OCI-LY1 (cell line): ENCODE measurements at regions not wholly inside any gene's neighbourhood (a gene's known extent, or its start where the extent isn't known, plus 50 kb on each side); places are given as distances from the start of the nearest gene placed in this dataset.

Experiments
- H2AFZ ChIP-seq: fragments of 200-600 bp; sonication (generic), shearing (Covaris generic); 2 replicates; pipeline ENCODE4 v1.6.0; 2014; ENCODE audit warnings: antibody characterized with exemption, mild to moderate bottlenecking, low read length
- H3F3A ChIP-seq: fragments of 200-600 bp; sonication (generic), shearing (Covaris generic); 2 replicates; pipeline ENCODE4 v1.6.0; 2014; ENCODE audit warnings: mild to moderate bottlenecking, antibody characterized with exemption, low read length, moderate library complexity; ENCODE audit not compliant: insufficient read depth
- H3K27ac ChIP-seq: fragments of 200-600 bp; sonication (generic); 2 replicates; pipeline ENCODE4 v1.5.1; 2014; ENCODE audit warnings: low read length, mixed run types, mild to moderate bottlenecking, low read depth; ENCODE audit not compliant: poor library complexity, severe bottlenecking
- H3K27me3 ChIP-seq: fragments of 200-600 bp; sonication (generic); 2 replicates; pipeline ENCODE4 v1.6.0; 2014; ENCODE audit warnings: antibody characterized with exemption, mild to moderate bottlenecking, low read length, moderate library complexity; ENCODE audit not compliant: insufficient read depth
- H3K36me3 ChIP-seq: fragments of 200-600 bp; sonication (generic); 2 replicates; pipeline ENCODE4 v1.6.1; 2014; ENCODE audit warnings: mild to moderate bottlenecking, antibody characterized with exemption, low read length, moderate library complexity, mixed read lengths; ENCODE audit not compliant: insufficient read depth
- H3K4me1 ChIP-seq: fragments of 200-600 bp; sonication (generic); 2 replicates; pipeline ENCODE4 v1.5.1; 2014; ENCODE audit warnings: mild to moderate bottlenecking, low read length, moderate library complexity; ENCODE audit not compliant: insufficient read depth, severe bottlenecking
- H3K4me2 ChIP-seq: fragments of 200-600 bp; sonication (generic), shearing (Covaris generic); 2 replicates; pipeline ENCODE4 v1.6.1; 2014; ENCODE audit warnings: low read length
- H3K4me3 ChIP-seq: fragments of 200-600 bp; sonication (generic); 2 replicates; pipeline ENCODE4 v1.5.1; 2014; ENCODE audit warnings: low read length, low read depth, mild to moderate bottlenecking, mixed read lengths; ENCODE audit not compliant: poor library complexity, severe bottlenecking
- H3K79me2 ChIP-seq: fragments of 200-600 bp; shearing (Covaris generic); 2 replicates; pipeline ENCODE4 v1.6.1; 2016; ENCODE audit warnings: mixed run types, low read length, mixed read lengths; ENCODE audit not compliant: insufficient read depth
- H3K9ac ChIP-seq: fragments of 200-600 bp; sonication (generic), shearing (Covaris generic); 2 replicates; pipeline ENCODE4 v1.6.1; 2014; ENCODE audit warnings: mild to moderate bottlenecking, low read length, mixed read lengths
- H3K9me2 ChIP-seq: fragments of 200-600 bp; sonication (generic), shearing (Covaris generic); 2 replicates; pipeline ENCODE4 v1.6.1; 2014; ENCODE audit warnings: low read depth, mild to moderate bottlenecking, low read length, mixed read lengths
- H3K9me3 ChIP-seq: fragments of 200-600 bp; shearing (Covaris generic); 2 replicates; pipeline ENCODE4 v1.6.1; 2014; ENCODE audit warnings: low read length, mixed read lengths
- H4K20me1 ChIP-seq: fragments of 200-600 bp; sonication (generic), shearing (Covaris generic); 2 replicates; pipeline ENCODE4 v1.6.0; 2016; ENCODE audit warnings: mild to moderate bottlenecking, low read length; ENCODE audit not compliant: insufficient read depth
- CTCF ChIP-seq: fragments of 200-600 bp; sonication (generic), shearing (Covaris generic); IDR thresholded peaks from 2 replicates; pipeline ENCODE4 v1.5.1; 2017; ENCODE audit warnings: mild to moderate bottlenecking, antibody characterized with exemption, low read length, moderate library complexity, mixed read lengths
- EZH2 ChIP-seq: fragments of 200-600 bp; sonication (generic), shearing (Covaris generic); IDR thresholded peaks from 2 replicates; pipeline ENCODE4 v1.8.0; 2017; ENCODE audit warnings: borderline replicate concordance, mixed run types, mild to moderate bottlenecking, antibody characterized with exemption, low read length, moderate library complexity, mixed read lengths

GRCh38 chr5:77948476-77948875, 172.3 kb upstream of the TBCA start:
- no peak overlapping the region for H3K4me3 ChIP-seq
- no peaks in the 10 kb centered on the region for H3K79me2 ChIP-seq
- no peaks in the 10 kb centered on the region for H3K9me2 ChIP-seq
- H3K27ac ChIP-seq, result no peak overlapping the region
- H3K27me3 ChIP-seq, result no peaks in the 10 kb centered on the region
- H3K9ac ChIP-seq, result no peak overlapping the region
- H2AFZ ChIP-seq, result no peak overlapping the region
- no peaks in the 10 kb centered on the region for H3K36me3 ChIP-seq
- TF ChIP-seq CTCF (no peak), EZH2 (no peak)
- no peaks in the 10 kb centered on the region for H3K9me3 ChIP-seq
- H3K4me2 ChIP-seq, result no peak overlapping the region
- no peaks in the 10 kb centered on the region for H3F3A ChIP-seq
- no peaks in the 10 kb centered on the region for H4K20me1 ChIP-seq
- no peaks in the 10 kb centered on the region for H3K4me1 ChIP-seq

- no peaks in the 10 kb centered on the region for H3K27me3 ChIP-seq
- no peaks in the 10 kb centered on the region for H3K4me1 ChIP-seq
- no peak overlapping the region for H3K9ac ChIP-seq
- H3K4me3 ChIP-seq, result no peak overlapping the region
- H3F3A ChIP-seq, result no peaks in the 10 kb centered on the region
- no peaks in the 10 kb centered on the region for H3K9me3 ChIP-seq
- H4K20me1 ChIP-seq, result no peaks in the 10 kb centered on the region
- H2AFZ ChIP-seq, result no peak overlapping the region
- no peaks in the 10 kb centered on the region for H3K9me2 ChIP-seq
- H3K27ac ChIP-seq, result no peak overlapping the region
- H3K79me2 ChIP-seq, result no peaks in the 10 kb centered on the region
- no peak overlapping the region for H3K4me2 ChIP-seq
- TF ChIP-seq EZH2 (no peak), CTCF (no peak)
- no peaks in the 10 kb centered on the region for H3K36me3 ChIP-seq
Measured at GRCh38 chr5:77947041-77947428, 170.9 kb upstream of the TBCA start.

- H3K36me3 ChIP-seq, result no peaks in the 10 kb centered on the region
- no peaks in the 10 kb centered on the region for H3K79me2 ChIP-seq
- H3F3A ChIP-seq, result no peaks in the 10 kb centered on the region
- H3K9ac ChIP-seq, result no peak overlapping the region
- no peak overlapping the region for H3K4me2 ChIP-seq
- no peaks in the 10 kb centered on the region for H3K27me3 ChIP-seq
- TF ChIP-seq EZH2 (no peak), CTCF (no peak)
- no peaks in the 10 kb centered on the region for H4K20me1 ChIP-seq
- no peak overlapping the region for H2AFZ ChIP-seq
- no peak overlapping the region for H3K27ac ChIP-seq
- no peak overlapping the region for H3K4me3 ChIP-seq
- no peaks in the 10 kb centered on the region for H3K4me1 ChIP-seq
- H3K9me3 ChIP-seq, result no peaks in the 10 kb centered on the region
- no peaks in the 10 kb centered on the region for H3K9me2 ChIP-seq
Measured at GRCh38 chr5:77946381-77947040, 170.4 kb upstream of the TBCA start.
